ENCODE measurements at regions not wholly inside any gene's neighbourhood (a gene's known extent, or its start where the extent isn't known, plus 50 kb on each side); places are given as distances from the start of the nearest gene placed in this dataset.

- TF ChIP-seq POLR2AphosphoS5 (IDR thresholded peaks at IDR 0.05; ENCODE audit: low read depth, low read length) (no peak), POLR2A (IDR thresholded peaks at IDR 0.05; ENCODE audit: low read depth, low read length) (no peak), SPI1 (IDR thresholded peaks at IDR 0.05; ENCODE audit: low read depth, low read length) (no peak)
Observed at GRCh38 chr6:167541544-167541943, 216.7 kb downstream of the TTLL2 start.
